Esophagus squamous epithelium (tissue), 4 donors: ENCODE measurements at regions not wholly inside any gene's neighbourhood (a gene's known extent, or its start where the extent isn't known, plus 50 kb on each side); places are given as distances from the start of the nearest gene placed in this dataset.

Source experiments
- CTCF ChIP-seq, 6 experiments: fragments of 450-650 bp in 4 of 6; fragments of 200-600 bp in 2 of 6; sonication (generic) in 2 of 6; IDR thresholded peaks; one replicate each; pipeline ENCODE4 v1.5.1; 2016 to 2019; ENCODE audit warnings: antibody characterized with exemption in 6 of 6, mild to moderate bottlenecking in 4 of 6, moderate library complexity in 4 of 6
- POLR2A ChIP-seq, 4 donors: fragments of 450-650 bp; IDR thresholded peaks; one replicate each; pipeline ENCODE4 v1.6.1; 2017; ENCODE audit warnings: antibody characterized with exemption in 4 of 4, mild to moderate bottlenecking in 4 of 4, moderate library complexity in 3 of 4

GRCh38 chr9:20083390-20083789, 294.6 kb upstream of the SLC24A2 start:
- TF ChIP-seq CTCF (IDR thresholded peaks at IDR 0.05): no peak
- no peak for TF ChIP-seq POLR2A (IDR thresholded peaks at IDR 0.05)
